H1 (cell line): ENCODE measurements at regions not wholly inside any gene's neighbourhood (a gene's known extent, or its start where the extent isn't known, plus 50 kb on each side); places are given as distances from the start of the nearest gene placed in this dataset.
A peak's percentile ranks its signal among the peaks of the same experiment; 100 is the strongest.

Source experiments
- CTCF ChIA-PET: fragments of 300-600 bp; sonication (Branson Sonifier 250); formaldehyde crosslinking; loops from one replicate; lab custom pipeline; 2021; ENCODE audit not compliant: partially characterized antibody; lab: Charles Lee
- POLR2A ChIA-PET: fragments of 300-600 bp; sonication (Branson Sonifier 250); formaldehyde crosslinking; loops from one replicate; lab custom pipeline; 2021; ENCODE audit warnings: inconsistent platforms; ENCODE audit not compliant: partially characterized antibody; lab: Charles Lee
- DNase-seq, 2 experiments: peaks; one replicate each; pipeline versions ENCODE4 v3.0.0 to v3.0.0-alpha.2; 2010 to 2022; ENCODE audit warnings: low spot score in 2 of 2, low read depth in 1 of 2, mixed read lengths in 1 of 2
- FAIRE-seq: peaks from 2 replicates; lab custom pipeline; 2011; peaks lifted over from hg19 to GRCh38; lab: Jason Lieb, UNC
- H2AFZ ChIP-seq: 2 replicates; pipeline ENCODE4 v1.8.1; 2012; ENCODE audit warnings: low read length, inconsistent platforms
- H2AK5ac ChIP-seq: 2 replicates; pipeline ENCODE4 v1.6.1; 2013; ENCODE audit warnings: low read depth, low read length
- H2BK120ac ChIP-seq: replicated peaks from 2 replicates; pipeline ENCODE3; 2013; ENCODE audit warnings: low read depth, low read length, inconsistent platforms
- H2BK12ac ChIP-seq: 2 replicates; pipeline ENCODE4 v1.6.1; 2013; ENCODE audit warnings: low read depth, low read length
- H2BK15ac ChIP-seq: 2 replicates; pipeline ENCODE4 v1.6.1; 2013; ENCODE audit warnings: low read length
- H2BK20ac ChIP-seq: 2 replicates; pipeline ENCODE4 v1.6.1; 2013; ENCODE audit warnings: low read length
- H2BK5ac ChIP-seq: 2 replicates; pipeline ENCODE4 v1.6.1; 2013; ENCODE audit warnings: low read depth, low read length
- H3K14ac ChIP-seq: 2 replicates; pipeline ENCODE4 v1.6.1; 2013; ENCODE audit warnings: inconsistent platforms; ENCODE audit not compliant: insufficient read length
- H3K18ac ChIP-seq: 2 replicates; pipeline ENCODE4 v1.6.1; 2013; ENCODE audit warnings: low read length; ENCODE audit errors: extremely low read depth
- H3K23ac ChIP-seq: 2 replicates; pipeline ENCODE4 v1.6.1; 2013; ENCODE audit warnings: inconsistent platforms; ENCODE audit not compliant: insufficient read length
- H3K23me2 ChIP-seq: 2 replicates; pipeline ENCODE4 v1.6.1; 2013; ENCODE audit warnings: low read depth, low read length
- H3K27ac ChIP-seq: 2 replicates; pipeline ENCODE4 v1.6.1; 2011; ENCODE audit warnings: low read depth, low read length, inconsistent platforms
- H3K27me3 ChIP-seq, 4 experiments: replicated peaks in 1 of 4; 1 replicate in 1 of 4; 2 replicates in 3 of 4; pipeline versions ENCODE4 v1.6.1 to v1.8.1; 2011 to 2013; ENCODE audit warnings: low read length in 3 of 4, mild to moderate bottlenecking in 3 of 4, inconsistent platforms in 2 of 4, mixed read lengths in 2 of 4, moderate library complexity in 1 of 4; ENCODE audit not compliant: control insufficient read depth in 3 of 4, insufficient read depth in 3 of 4; ENCODE audit errors: extremely low read depth in 1 of 4
- H3K36me3 ChIP-seq, 4 experiments: 2 replicates each; pipeline versions ENCODE4 v1.6.1 to v1.8.1; 2011 to 2013; ENCODE audit warnings: mild to moderate bottlenecking in 4 of 4, low read length in 3 of 4, moderate library complexity in 2 of 4, control low read depth in 1 of 4, inconsistent platforms in 1 of 4; ENCODE audit not compliant: insufficient read depth in 4 of 4, control insufficient read depth in 2 of 4
- H3K4ac ChIP-seq: replicated peaks from 2 replicates; pipeline ENCODE3; 2013; ENCODE audit warnings: low read length, low read depth, mixed read lengths, inconsistent platforms; ENCODE audit not compliant: insufficient read length
- H3K4me1 ChIP-seq, 4 experiments: replicated peaks in 1 of 4; 1 replicate in 1 of 4; 2 replicates in 3 of 4; pipeline versions ENCODE4 v1.6.1 to v1.8.1; 2011 to 2013; ENCODE audit warnings: low read length in 3 of 4, inconsistent platforms in 2 of 4, mixed read lengths in 1 of 4; ENCODE audit not compliant: insufficient read depth in 4 of 4, control insufficient read depth in 3 of 4
- H3K4me2 ChIP-seq, 2 experiments: 2 replicates each; pipeline versions ENCODE4 v1.6.1 to v1.8.1; 2011 to 2013; ENCODE audit warnings: low read depth in 2 of 2, low read length in 2 of 2, control low read depth in 1 of 2, inconsistent platforms in 1 of 2, mild to moderate bottlenecking in 1 of 2; ENCODE audit not compliant: insufficient read depth in 1 of 2
- H3K4me3 ChIP-seq, 4 experiments: fragments of 200-600, 300-600 bp in 1 of 4; sonication (generic), shearing (Covaris generic), sonication (Bioruptor Twin) in 1 of 4; 2 replicates each; pipeline versions ENCODE4 v1.5.1 to v1.8.1; 2011 to 2016; ENCODE audit warnings: low read length in 4 of 4, low read depth in 3 of 4, control low read depth in 2 of 4, inconsistent platforms in 2 of 4, mild to moderate bottlenecking in 2 of 4, mixed read lengths in 1 of 4, moderate library complexity in 1 of 4; ENCODE audit not compliant: insufficient read depth in 2 of 4; ENCODE audit errors: extremely low read depth in 1 of 4
- H3K56ac ChIP-seq: replicated peaks from 2 replicates; pipeline ENCODE3; 2013; ENCODE audit warnings: low read depth, mild to moderate bottlenecking, mixed read lengths, low read length, inconsistent platforms; ENCODE audit not compliant: insufficient read length
- H3K79me1 ChIP-seq: 2 replicates; pipeline ENCODE4 v1.6.1; 2013; ENCODE audit warnings: low read depth, low read length, control low read depth
- H3K79me2 ChIP-seq, 2 experiments: 2 replicates each; pipeline versions ENCODE4 v1.6.1 to v1.8.1; 2012 to 2013; ENCODE audit warnings: low read length in 2 of 2, mild to moderate bottlenecking in 2 of 2, inconsistent platforms in 1 of 2; ENCODE audit not compliant: insufficient read depth in 2 of 2, control insufficient read depth in 1 of 2
- H3K9ac ChIP-seq, 4 experiments: replicated peaks in 1 of 4; 1 replicate in 1 of 4; 2 replicates in 3 of 4; pipeline versions ENCODE4 v1.6.1 to v1.8.1; 2011 to 2013; ENCODE audit warnings: low read depth in 3 of 4, low read length in 3 of 4, control low read depth in 2 of 4, mild to moderate bottlenecking in 2 of 4, moderate library complexity in 2 of 4, inconsistent platforms in 1 of 4; ENCODE audit errors: extremely low read depth in 1 of 4
- H3K9me3 ChIP-seq, 2 experiments: 2 replicates each; pipeline versions ENCODE4 v1.6.1 to v1.8.1; 2012 to 2013; ENCODE audit warnings: mild to moderate bottlenecking in 2 of 2, moderate library complexity in 2 of 2, control low read depth in 1 of 2, inconsistent platforms in 1 of 2, low read depth in 1 of 2, low read length in 1 of 2, mixed read lengths in 1 of 2; ENCODE audit not compliant: insufficient read depth in 2 of 2
- H4K20me1 ChIP-seq, 2 experiments: replicated peaks in 1 of 2; 2 replicates each; pipeline versions ENCODE3 to v1.8.1; 2011 to 2013; ENCODE audit warnings: inconsistent platforms in 2 of 2, low read length in 2 of 2, mild to moderate bottlenecking in 1 of 2; ENCODE audit not compliant: insufficient read depth in 2 of 2, control insufficient read depth in 1 of 2
- H4K5ac ChIP-seq: 2 replicates; pipeline ENCODE4 v1.6.1; 2013; ENCODE audit warnings: low read length, low read depth, mixed read lengths, inconsistent platforms; ENCODE audit not compliant: insufficient read length
- H4K8ac ChIP-seq: 2 replicates; pipeline ENCODE4 v1.8.0; 2013; ENCODE audit warnings: mild to moderate bottlenecking, moderate library complexity, low read length, inconsistent platforms; ENCODE audit not compliant: insufficient read depth; ENCODE audit errors: extremely low read depth
- H4K91ac ChIP-seq: replicated peaks from 2 replicates; pipeline ENCODE3; 2013; ENCODE audit warnings: low read length, mixed read lengths, inconsistent platforms; ENCODE audit not compliant: insufficient read length
- ASH2L ChIP-seq: fragments of 200-600, 300-600 bp; sonication (generic); IDR thresholded peaks from one replicate; pipeline ENCODE4 v1.7.1; 2017; ENCODE audit warnings: low read length
- BCL11A ChIP-seq, 2 experiments: IDR thresholded peaks; one replicate each; pipeline ENCODE4 v1.6.1; 2011; ENCODE audit warnings: low read depth in 2 of 2, low read length in 2 of 2, mild to moderate bottlenecking in 2 of 2
- CBX8 ChIP-seq: fragments of 300-800, 300-1000 bp; sonication (generic); IDR thresholded peaks from 2 replicates; pipeline ENCODE4 v1.7.1; 2016; ENCODE audit warnings: low read depth, low read length, borderline replicate concordance
- EP300 ChIP-seq, 2 experiments: IDR thresholded peaks; 1 replicate in 1 of 2; 2 replicates in 1 of 2; pipeline ENCODE4 v1.6.1; 2011 to 2012; ENCODE audit warnings: low read depth in 2 of 2, low read length in 2 of 2, mild to moderate bottlenecking in 2 of 2, borderline replicate concordance in 1 of 2, inconsistent platforms in 1 of 2, moderate library complexity in 1 of 2
- KDM1A ChIP-seq: fragments of 200-600, 300-600 bp; sonication (generic); IDR thresholded peaks from 2 replicates; pipeline ENCODE4 v1.7.1; 2016; ENCODE audit warnings: mild to moderate bottlenecking, low read length, borderline replicate concordance
- POLR2A ChIP-seq, 2 experiments: IDR thresholded peaks; 1 replicate in 1 of 2; 2 replicates in 1 of 2; pipeline ENCODE4 v1.6.1; 2011; ENCODE audit warnings: low read depth in 2 of 2, low read length in 2 of 2, mild to moderate bottlenecking in 2 of 2; ENCODE audit errors: control extremely low read depth in 1 of 2
- POU5F1 ChIP-seq: IDR thresholded peaks from 2 replicates; pipeline ENCODE4 v1.6.1; 2011; ENCODE audit warnings: low read depth, mild to moderate bottlenecking, low read length, moderate library complexity
- RFX5 ChIP-seq: IDR thresholded peaks from 2 replicates; pipeline ENCODE4 v1.6.1; 2011; ENCODE audit warnings: low read depth, low read length, improper control_type of control experiment, borderline replicate concordance
- RNF2 ChIP-seq: fragments of 200-900, 300-1000 bp; sonication (generic); IDR thresholded peaks from 2 replicates; pipeline ENCODE4 v1.7.1; 2016; ENCODE audit warnings: borderline replicate concordance, low read depth, mild to moderate bottlenecking, antibody characterized with exemption, low read length; ENCODE audit not compliant: poor library complexity, severe bottlenecking; ENCODE audit errors: missing control alignments
- SAP30 ChIP-seq: fragments of 300-600 bp; sonication (generic); IDR thresholded peaks from 2 replicates; pipeline ENCODE4 v1.7.1; 2012; ENCODE audit warnings: low read length, moderate library complexity, mild to moderate bottlenecking, inconsistent platforms; ENCODE audit not compliant: insufficient read depth, insufficient replicate concordance
- SP1 ChIP-seq: IDR thresholded peaks from 2 replicates; pipeline ENCODE4 v1.6.1; 2011; ENCODE audit warnings: low read depth, low read length
- WGBS, 2 experiments: shearing (Covaris generic) in 1 of 2; methylation state at CpG; one replicate each; pipeline versions ENCODE4 v1.1.6 to v1.1.7; 2013 to 2015; ENCODE audit warnings: low lambda C conversion rate in 2 of 2, mixed read lengths in 2 of 2, inconsistent platforms in 1 of 2, low coverage in 1 of 2, missing lambda C conversion rate in 1 of 2; ENCODE audit not compliant: insufficient replicate concordance in 2 of 2, insufficient coverage in 1 of 2, insufficient read length in 1 of 2; ENCODE audit errors: extremely low coverage in 1 of 2, missing lambda C conversion rate in 1 of 2; 5-methylcytosine and 5-hydroxymethylcytosine counted together

- Histone ChIP-seq H2AFZ (no peak overlapping the region), H3K79me1 (no peaks in the 10 kb centered on the region), H3K23ac (no peak overlapping the region), H2BK5ac (peak overlapping the region; percentile 94; the same call in 1 of the 2 replicates), H4K91ac (peak overlapping the region; percentile 92), H3K9ac (no peak overlapping the region), H2BK120ac (peak overlapping the region; percentile 70), H3K14ac (no peak overlapping the region), H3K27me3 (no peaks in the 10 kb centered on the region; a peak in 1 of 7 replicates), H4K20me1 (no peaks in the 10 kb centered on the region), H3K4ac (peak overlapping the region; percentile 83), H2BK15ac (no peak overlapping the region), H3K56ac (no peak overlapping the region), H3K4me1 (peaks cover 12 to 34% (median 23%) of the 10 kb centered on the region in 4 experiments), H3K9me3 (no peaks in the 10 kb centered on the region), H4K5ac (peak overlapping the region; percentile 85), H2BK20ac (peak overlapping the region; percentile 91), H3K4me3 (peak overlapping the region in 1 of 4 experiments; percentile 32; a peak in 1 of 8 replicates), H3K18ac (peak overlapping the region; percentile 71; the same call in 1 of the 2 replicates), H2BK12ac (peak overlapping the region; percentile 96; the same call in 1 of the 2 replicates), H4K8ac (no peak overlapping the region), H3K23me2 (no peaks in the 10 kb centered on the region; the same call in 1 of the 2 replicates), H3K27ac (no peak overlapping the region), H2AK5ac (no peak overlapping the region; the same call in 1 of the 2 replicates), H3K4me2 (peak overlapping the region; percentile 3 to 20; a peak in 1 of 4 replicates), H3K36me3 (no peaks in the 10 kb centered on the region), H3K79me2 (no peaks in the 10 kb centered on the region)
- ChIA-PET CTCF (interaction anchor here (1.3 kb wide), 1 partner anchor 16 kb away, joined by 3 read pairs; no protein-coding TSS in a partner anchor), POLR2A (interaction anchor here (1.5 kb wide), 1 partner anchor 10 kb away, joined by 4 read pairs; no protein-coding TSS in a partner anchor)
- peak; percentile 41 to 45 for DNase-seq
- FAIRE-seq, result peak; percentile 91
- WGBS, 2 experiments, result 32% methylated on average over 8 of the region's 8 CpGs; no CpG with 5 or more reads in 1 of the 2 experiments
- TF ChIP-seq RFX5 (no peak), KDM1A (no peak), EP300 (IDR thresholded peaks at IDR 0.05; ENCODE audit: borderline replicate concordance in 1 of 2, low read depth in 2 of 2, low read length in 2 of 2) (peak in 1 of 2 experiments; percentile 69; a peak in 1 of 3 replicates), POU5F1 (peak; percentile 86), SP1 (peak; percentile 63; the same call in 1 of the 2 replicates), CBX8 (no peak), RNF2 (no peak), SAP30 (no peak), ASH2L (peak; percentile 29), POLR2A (IDR thresholded peaks at IDR 0.05; ENCODE audit: control extremely low read depth in 1 of 2, low read depth in 2 of 2, low read length in 2 of 2) (no peak), BCL11A (IDR thresholded peaks at IDR 0.05; ENCODE audit: low read depth in 2 of 2, low read length in 2 of 2) (peak in 1 of 2 experiments; percentile 49)
Measured at GRCh38 chr1:29501227-29501976, 265.1 kb downstream of the PTPRU start.
